Parathyroid adenoma (tissue), 2 donors: ENCODE measurements at regions not wholly inside any gene's neighbourhood (a gene's known extent, or its start where the extent isn't known, plus 50 kb on each side); places are given as distances from the start of the nearest gene placed in this dataset.

Experiments
- H2AFZ ChIP-seq: fragments of 300-600 bp; sonication (generic); one replicate; pipeline ENCODE4 v1.7.0; 2017; ENCODE audit warnings: antibody characterized with exemption, mild to moderate bottlenecking
- H3K27ac ChIP-seq: fragments of 300-600 bp; sonication (generic); one replicate; pipeline ENCODE4 v1.7.0; 2017
- H3K27me3 ChIP-seq: fragments of 300-600 bp; sonication (generic); one replicate; pipeline ENCODE4 v1.7.0; 2017; ENCODE audit warnings: low read length; ENCODE audit not compliant: control insufficient read depth, insufficient read depth
- H3K36me3 ChIP-seq: fragments of 300-600 bp; sonication (generic); one replicate; pipeline ENCODE4 v1.7.0; 2017; ENCODE audit warnings: low read length; ENCODE audit not compliant: control insufficient read depth, insufficient read depth
- H3K4me1 ChIP-seq: fragments of 300-600 bp; sonication (generic); one replicate; pipeline ENCODE4 v1.7.0; 2017; ENCODE audit warnings: control low read depth
- H3K4me2 ChIP-seq: fragments of 300-600 bp; sonication (generic); one replicate; pipeline ENCODE4 v1.7.0; 2017; ENCODE audit warnings: low read length
- H3K4me3 ChIP-seq: fragments of 300-600 bp; sonication (generic); one replicate; pipeline ENCODE4 v1.7.0; 2017; ENCODE audit warnings: low read depth, low read length
- H3K79me2 ChIP-seq: fragments of 300-600 bp; sonication (generic); one replicate; pipeline ENCODE4 v1.7.0; 2017; ENCODE audit warnings: control low read depth
- H3K9ac ChIP-seq: fragments of 300-600 bp; sonication (generic); one replicate; pipeline ENCODE4 v1.7.0; 2017; ENCODE audit warnings: mild to moderate bottlenecking
- H3K9me3 ChIP-seq: fragments of 300-600 bp; sonication (generic); one replicate; pipeline ENCODE4 v1.7.0; 2017; ENCODE audit warnings: low read length; ENCODE audit not compliant: control insufficient read depth
- CTCF ChIP-seq: fragments of 300-600 bp; sonication (generic); IDR thresholded peaks from one replicate; pipeline ENCODE4 v1.7.0; 2017; ENCODE audit warnings: antibody characterized with exemption, mild to moderate bottlenecking
- donor health status: primary hyperparathyroidism.

GRCh38 chr20:41923624-41924023 is 305.4 kb upstream of the CHD6 start:
- Histone ChIP-seq H3K4me2 (no peak overlapping the region), H2AFZ (peak overlapping the region; percentile 35), H3K27me3 (no peaks in the 10 kb centered on the region), H3K4me3 (no peak overlapping the region), H3K4me1 (peaks cover 35% of the 10 kb centered on the region), H3K36me3 (no peaks in the 10 kb centered on the region), H3K9ac (no peak overlapping the region), H3K79me2 (peaks cover 22% of the 10 kb centered on the region), H3K27ac (peak overlapping the region; percentile 84), H3K9me3 (no peaks in the 10 kb centered on the region)
- TF ChIP-seq CTCF: peak; percentile 14

GRCh38 chr20:41913146-41913545 is 295.0 kb upstream of the CHD6 start:
- no peaks in the 10 kb centered on the region for H3K27me3 ChIP-seq
- no peak for TF ChIP-seq CTCF
- peaks cover 9% of the 10 kb centered on the region for H3K4me1 ChIP-seq
- no peaks in the 10 kb centered on the region for H3K36me3 ChIP-seq
- peaks cover 5% of the 10 kb centered on the region for H3K79me2 ChIP-seq
- no peaks in the 10 kb centered on the region for H3K9me3 ChIP-seq
- H3K4me3 ChIP-seq: no peak overlapping the region
- H3K4me2 ChIP-seq: no peak overlapping the region
- H2AFZ ChIP-seq: no peak overlapping the region
- peak overlapping the region; percentile 2 for H3K27ac ChIP-seq
- H3K9ac ChIP-seq: no peak overlapping the region

- Histone ChIP-seq H3K27ac (no peak overlapping the region), H3K9me3 (no peaks in the 10 kb centered on the region), H3K4me1 (peaks cover 2% of the 10 kb centered on the region), H2AFZ (no peak overlapping the region), H3K36me3 (no peaks in the 10 kb centered on the region), H3K79me2 (peaks cover 7% of the 10 kb centered on the region), H3K9ac (no peak overlapping the region), H3K27me3 (no peaks in the 10 kb centered on the region), H3K4me2 (no peak overlapping the region), H3K4me3 (no peak overlapping the region)
- TF ChIP-seq CTCF: no peak
These were observed 292.4 kb upstream of the CHD6 start for GRCh38 chr20:41910558-41910957.

- H3K9ac ChIP-seq: no peak overlapping the region
- no peaks in the 10 kb centered on the region for H3K27me3 ChIP-seq
- H3K79me2 ChIP-seq: peaks cover 2% of the 10 kb centered on the region
- peaks cover 10% of the 10 kb centered on the region for H3K4me1 ChIP-seq
- no peak for TF ChIP-seq CTCF
- H3K4me3 ChIP-seq: no peak overlapping the region
- H3K9me3 ChIP-seq: no peaks in the 10 kb centered on the region
- H3K27ac ChIP-seq: peak overlapping the region; percentile 89
- no peaks in the 10 kb centered on the region for H3K36me3 ChIP-seq
- H2AFZ ChIP-seq: peak overlapping the region; percentile 30
- H3K4me2 ChIP-seq: no peak overlapping the region
These were observed 287.0 kb upstream of the CHD6 start for GRCh38 chr20:41905199-41905598.

GRCh38 chr20:41903586-41903985 is 285.4 kb upstream of the CHD6 start:
- H3K36me3 ChIP-seq: no peaks in the 10 kb centered on the region
- no peak overlapping the region for H3K4me3 ChIP-seq
- peak overlapping the region; percentile 89 for H3K27ac ChIP-seq
- no peak overlapping the region for H3K4me2 ChIP-seq
- H3K4me1 ChIP-seq: peaks cover 10% of the 10 kb centered on the region
- no peak for TF ChIP-seq CTCF
- no peaks in the 10 kb centered on the region for H3K9me3 ChIP-seq
- H3K27me3 ChIP-seq: no peaks in the 10 kb centered on the region
- peaks cover 2% of the 10 kb centered on the region for H3K79me2 ChIP-seq
- H2AFZ ChIP-seq: peak overlapping the region; percentile 52
- no peak overlapping the region for H3K9ac ChIP-seq
